Sigmoid colon (tissue), 4 donors: ENCODE measurements at regions not wholly inside any gene's neighbourhood (a gene's known extent, or its start where the extent isn't known, plus 50 kb on each side); places are given as distances from the start of the nearest gene placed in this dataset.

Experiments used
- CTCF ChIP-seq, 4 experiments: fragments of 450-650 bp in 3 of 4; fragments of 200-600 bp in 1 of 4; IDR thresholded peaks; one replicate each; pipeline ENCODE4 v1.5.1; 2016 to 2019; ENCODE audit warnings: antibody characterized with exemption in 4 of 4, mild to moderate bottlenecking in 3 of 4, moderate library complexity in 2 of 4
- EP300 ChIP-seq, 4 donors: sonication (generic); formaldehyde crosslinking; IDR thresholded peaks; one replicate each; pipeline ENCODE4 v1.6.1; 2017; ENCODE audit warnings: antibody characterized with exemption in 4 of 4
- POLR2AphosphoS5 ChIP-seq, 4 donors: sonication (generic); formaldehyde crosslinking; IDR thresholded peaks; one replicate each; pipeline ENCODE4 v1.6.1; 2017; ENCODE audit warnings: antibody characterized with exemption in 4 of 4

GRCh38 chr4:121534187-121534586 is 153.4 kb upstream of the QRFPR start:
- TF ChIP-seq CTCF (IDR thresholded peaks at IDR 0.05): no peak
- TF ChIP-seq POLR2AphosphoS5 (IDR thresholded peaks at IDR 0.05): no peak
- TF ChIP-seq EP300 (IDR thresholded peaks at IDR 0.05): no peak
